CD4-positive, alpha-beta T cell treated with Interleukin-10 for 1 hour (primary cell): ENCODE measurements at regions not wholly inside any gene's neighbourhood (a gene's known extent, or its start where the extent isn't known, plus 50 kb on each side); places are given as distances from the start of the nearest gene placed in this dataset.

Experiments
- DNase-seq: peaks from one replicate; pipeline ENCODE4 v3.0.0-alpha.2; 2020

DNA sequence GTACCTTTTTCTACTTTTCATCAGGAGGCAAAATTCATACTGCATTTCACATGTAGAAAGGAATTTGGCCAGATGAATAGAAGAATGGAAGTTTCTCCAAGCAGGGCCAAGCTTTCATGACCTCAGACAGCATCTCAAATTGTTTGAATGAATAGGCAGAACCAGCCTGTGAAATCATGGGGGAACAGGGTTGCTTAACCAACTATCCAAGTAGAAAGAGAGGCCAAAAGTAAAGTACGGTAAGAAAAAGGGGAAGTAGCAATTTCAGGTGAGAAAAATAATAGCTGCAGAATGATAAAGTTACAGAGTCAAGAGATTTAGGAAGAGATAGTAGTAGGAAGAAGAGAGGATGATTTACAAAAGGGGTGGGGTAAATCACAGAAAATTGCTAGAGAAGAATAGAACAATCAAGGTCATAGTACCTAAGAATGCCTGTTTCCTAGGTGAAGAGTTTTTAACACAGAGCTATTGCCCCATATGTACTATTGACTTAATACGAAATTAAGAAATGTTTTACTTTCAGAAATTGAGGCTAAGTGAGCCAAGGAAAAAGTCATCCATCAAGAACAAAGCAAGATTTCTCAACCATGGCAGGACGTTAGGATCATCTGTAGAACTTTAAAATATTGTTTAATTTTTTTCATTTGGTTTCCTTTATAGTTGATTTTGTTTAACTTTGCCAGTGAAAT lies 177.1 kb upstream of the TET2 start:
- no peak for DNase-seq

DNA sequence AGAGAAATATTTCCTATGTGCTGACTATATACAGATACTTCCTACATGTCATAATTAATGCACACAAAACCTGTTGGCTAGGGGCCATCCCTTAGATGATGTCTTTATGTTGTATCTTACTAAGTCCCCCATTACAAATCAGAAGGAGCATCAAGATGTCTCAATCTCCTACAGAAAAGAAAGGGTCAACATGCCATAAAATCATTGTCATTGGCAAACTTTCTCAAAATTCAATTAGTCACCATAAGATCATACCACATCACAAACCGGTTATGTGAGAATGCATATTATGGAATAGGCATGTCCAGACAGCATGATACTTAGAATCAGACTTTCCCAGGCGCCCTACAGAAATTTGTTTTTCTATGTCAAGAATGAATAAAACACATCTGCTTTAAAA lies 175.2 kb upstream of the TET2 start:
- no peak for DNase-seq

DNA sequence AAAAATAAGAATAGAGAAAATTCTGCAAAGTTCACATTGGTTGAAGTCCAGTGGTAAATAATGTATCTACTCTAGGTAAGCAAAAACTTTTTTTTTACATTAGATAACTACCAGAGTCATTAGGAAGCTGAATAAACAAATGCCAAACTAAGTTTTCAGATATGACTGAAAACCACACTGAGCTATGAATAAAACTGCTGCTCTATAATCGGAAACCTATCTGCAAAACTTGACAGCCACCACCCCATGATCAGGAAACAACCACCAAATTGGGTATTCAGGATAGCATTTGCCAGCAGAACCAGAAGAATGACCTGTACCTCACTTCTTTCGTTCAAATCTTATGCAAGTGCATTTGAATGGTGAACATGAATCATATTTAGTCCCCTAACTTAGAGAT lies 173.0 kb upstream of the TET2 start:
- no peak for DNase-seq

DNA sequence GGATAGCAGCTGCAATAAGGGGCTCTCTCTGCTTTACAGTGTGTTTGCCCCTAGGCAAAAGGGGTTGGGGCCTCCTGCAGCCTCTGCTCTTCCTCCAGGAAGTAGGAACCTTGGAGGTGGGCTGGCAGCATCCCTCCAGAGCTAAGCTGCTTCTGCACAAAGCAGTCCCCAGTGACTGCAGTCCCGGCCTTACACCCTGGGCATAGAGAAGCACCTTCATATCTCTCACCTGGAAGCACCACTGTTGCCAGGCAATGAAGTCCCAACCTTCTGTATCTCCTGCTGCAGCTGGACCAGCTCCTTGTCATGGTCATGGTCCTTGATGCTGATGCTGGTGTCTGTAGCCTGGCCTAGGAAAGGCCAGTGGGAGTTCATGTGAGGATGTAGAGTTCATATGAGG lies 171.1 kb upstream of the TET2 start:
- DNase-seq: no peak

DNA sequence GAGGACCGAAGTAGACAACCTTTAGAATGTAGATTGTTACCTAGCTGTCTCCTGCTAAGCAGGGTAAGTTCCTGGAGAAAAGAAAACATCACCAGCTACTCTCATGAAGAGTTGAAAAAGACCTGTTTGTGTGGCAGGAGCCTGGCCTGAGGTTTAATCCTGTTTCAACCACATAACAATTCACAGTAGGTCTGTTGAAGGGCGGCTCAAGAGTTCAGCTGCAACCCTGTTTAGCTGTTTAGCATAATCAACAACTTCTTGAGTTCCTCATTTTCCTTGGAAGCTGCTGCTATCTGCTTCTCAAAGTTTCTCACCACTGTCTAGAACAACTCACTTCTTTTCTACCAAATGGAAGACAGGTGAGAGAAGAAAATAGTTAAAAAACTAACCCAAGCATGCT lies 170.4 kb upstream of the TET2 start:
- DNase-seq: no peak

DNA sequence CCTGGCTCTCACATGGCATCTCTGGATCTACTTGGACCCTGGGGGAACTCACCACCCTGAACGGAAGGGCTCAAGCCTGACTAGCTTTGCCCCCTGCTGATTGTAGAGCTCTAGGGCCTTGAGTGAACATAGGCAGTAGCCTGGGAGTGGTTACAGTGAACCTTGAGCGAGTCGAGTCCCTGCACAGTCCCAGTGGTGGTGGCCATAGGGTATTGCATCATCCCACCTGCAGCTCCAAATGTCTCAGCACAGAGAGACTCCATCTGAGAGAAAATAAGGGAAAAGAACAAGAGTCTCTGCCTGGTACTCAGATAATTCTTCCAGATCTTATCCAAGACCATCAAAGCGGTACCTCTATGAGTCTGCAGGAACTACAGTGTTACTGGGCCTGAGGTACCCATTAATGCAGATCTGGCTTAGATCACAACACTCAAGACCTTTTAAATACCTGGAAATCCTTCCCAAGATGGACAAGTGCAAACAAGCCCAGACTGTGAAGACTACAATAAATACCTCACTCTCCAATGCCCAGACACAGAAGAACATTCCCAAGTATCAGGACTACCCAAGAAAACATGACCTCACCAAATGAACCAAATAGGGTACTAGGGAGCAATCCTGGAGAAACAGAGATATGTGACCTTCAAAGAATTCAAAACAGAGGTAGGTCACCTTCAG lies 167.5 kb upstream of the TET2 start:
- no peak for DNase-seq

DNA sequence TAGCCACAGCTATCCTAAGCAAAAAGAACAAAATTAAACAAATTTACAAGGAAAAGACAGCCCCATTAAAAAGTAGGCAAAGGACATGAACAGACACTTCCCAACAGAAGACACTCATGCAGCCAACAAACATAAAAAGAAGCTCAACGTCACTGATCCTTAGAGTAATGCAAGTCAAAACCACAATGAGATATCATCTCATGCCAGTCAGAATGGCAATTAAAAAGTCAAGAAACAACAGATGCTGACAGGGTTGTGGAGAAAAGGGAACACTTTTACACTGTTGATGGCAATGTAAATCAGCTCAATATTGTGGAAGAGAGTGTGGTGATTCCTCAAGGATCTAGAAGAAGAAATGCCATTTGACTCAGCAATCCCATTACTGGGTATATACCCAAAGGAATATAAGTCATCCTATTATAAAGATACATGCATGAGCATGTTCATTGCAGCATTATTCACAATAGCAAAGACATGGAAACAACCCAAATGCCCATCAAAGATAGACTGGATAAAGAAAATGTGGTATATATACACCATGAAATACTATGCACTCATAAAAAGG lies 163.0 kb upstream of the TET2 start:
- no peak for DNase-seq

DNA sequence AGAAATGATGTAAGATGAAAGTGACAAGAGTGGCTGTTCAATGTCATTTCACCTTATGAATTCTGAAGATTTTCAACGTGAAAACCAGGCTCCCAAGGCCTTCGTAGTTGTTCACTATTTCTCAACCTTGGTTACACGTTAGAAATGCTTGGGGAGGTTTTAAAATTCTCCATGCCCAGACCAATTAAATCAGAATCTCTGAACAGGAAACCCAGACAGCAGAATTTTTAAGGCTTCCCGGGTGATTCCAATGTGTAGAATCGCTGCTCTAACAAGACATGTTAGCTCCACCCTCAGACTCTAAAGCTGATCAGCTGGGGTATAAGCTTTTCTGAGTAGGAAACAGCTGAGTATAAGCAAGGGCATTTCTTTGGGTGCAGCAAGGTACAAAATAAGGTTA lies 160.4 kb upstream of the TET2 start:
- no peak for DNase-seq

DNA sequence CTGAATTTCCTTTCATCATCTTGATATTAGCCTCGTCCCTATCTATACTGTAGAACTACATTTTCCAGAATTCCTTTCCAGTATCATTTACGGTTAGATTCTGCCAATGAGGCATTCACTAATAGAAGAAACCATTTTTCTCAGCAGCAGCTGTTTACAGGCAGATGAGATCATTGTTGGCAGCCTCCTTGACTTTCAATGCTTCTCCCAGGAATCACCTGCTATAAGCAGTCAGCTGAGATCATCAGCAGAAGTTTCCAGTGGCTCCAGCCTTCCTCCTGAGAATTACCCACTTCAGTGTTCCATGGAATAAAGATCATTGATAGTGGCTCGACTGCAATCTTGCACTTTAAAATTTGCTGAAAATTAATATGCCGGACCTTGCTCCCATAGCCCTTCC lies 157.3 kb upstream of the TET2 start:
- DNase-seq: no peak

DNA sequence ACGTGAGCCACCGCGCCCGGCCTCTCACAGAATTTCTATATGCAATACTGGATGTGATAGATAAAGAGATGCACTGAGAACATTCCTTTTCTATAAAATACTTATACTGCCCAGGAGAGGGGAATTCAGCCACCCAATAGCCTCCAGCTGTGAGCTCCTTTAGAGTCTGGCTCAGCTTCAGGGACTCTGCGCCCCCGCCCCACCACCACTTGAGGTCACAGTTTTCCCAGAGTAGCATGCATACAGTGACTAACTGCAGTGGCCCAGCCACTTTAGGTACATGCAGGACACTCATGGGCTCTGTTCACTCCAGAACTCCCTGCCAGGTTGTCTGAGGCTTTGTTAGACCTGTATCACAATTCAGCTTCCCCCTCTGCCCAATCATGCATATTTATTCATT lies 144.4 kb upstream of the TET2 start:
- DNase-seq: no peak

DNA sequence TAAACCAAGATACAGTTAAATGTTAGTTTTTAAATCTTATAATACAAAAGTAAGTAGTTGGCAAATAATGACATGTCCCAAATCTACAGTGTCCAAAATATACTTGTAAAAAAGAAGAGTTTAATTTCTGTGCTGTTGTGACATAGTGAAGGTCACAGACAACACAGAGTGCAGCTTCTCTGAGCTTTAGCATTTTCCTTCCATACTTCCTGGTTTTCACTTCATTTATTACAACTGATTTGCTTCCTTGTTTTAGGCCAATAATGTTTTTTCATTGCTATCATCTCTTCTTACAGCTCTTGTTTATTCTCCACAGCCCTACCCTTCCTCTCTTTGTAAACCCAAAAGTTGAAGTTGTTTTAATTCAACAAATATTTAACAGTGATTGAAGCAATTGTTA lies 132.4 kb upstream of the TET2 start:
- DNase-seq: no peak

DNA sequence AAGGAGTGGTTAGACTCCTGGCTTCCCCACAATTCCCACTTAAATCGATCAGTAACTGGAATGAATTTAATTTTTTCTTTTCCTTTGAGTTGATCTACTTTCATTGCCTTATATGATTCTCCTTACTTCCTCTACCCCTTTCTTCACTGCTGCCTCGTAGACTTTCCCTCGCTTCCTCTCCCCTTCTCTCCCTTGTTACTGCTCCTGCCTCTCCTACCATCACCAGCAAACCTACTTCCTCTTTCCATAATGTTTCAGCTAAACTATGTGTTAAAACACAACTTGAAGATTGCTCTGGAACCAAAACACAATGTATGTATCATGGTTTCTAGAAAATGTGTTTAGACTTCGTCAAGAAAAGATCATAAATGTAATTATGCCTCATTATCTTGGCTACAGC lies 132.0 kb upstream of the TET2 start:
- DNase-seq: no peak

DNA sequence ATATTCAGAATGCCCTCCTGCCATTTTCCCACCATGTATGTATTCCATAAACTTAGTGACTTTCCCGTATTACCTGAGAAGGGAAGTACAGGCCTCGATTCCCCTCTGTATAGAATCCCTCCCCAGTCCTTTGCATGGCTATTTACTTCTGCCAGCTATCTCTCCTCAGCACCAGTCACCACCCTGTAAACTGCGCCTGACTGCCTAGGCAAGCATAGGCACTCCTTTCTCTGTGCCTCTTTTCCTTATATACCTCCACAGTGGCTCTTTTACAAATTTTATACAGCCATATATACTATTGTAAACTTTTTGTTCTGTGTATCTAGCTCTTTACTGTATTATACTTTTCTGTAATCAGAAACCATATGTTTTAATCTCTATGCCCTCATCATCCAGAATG lies 130.9 kb upstream of the TET2 start:
- no peak for DNase-seq

DNA sequence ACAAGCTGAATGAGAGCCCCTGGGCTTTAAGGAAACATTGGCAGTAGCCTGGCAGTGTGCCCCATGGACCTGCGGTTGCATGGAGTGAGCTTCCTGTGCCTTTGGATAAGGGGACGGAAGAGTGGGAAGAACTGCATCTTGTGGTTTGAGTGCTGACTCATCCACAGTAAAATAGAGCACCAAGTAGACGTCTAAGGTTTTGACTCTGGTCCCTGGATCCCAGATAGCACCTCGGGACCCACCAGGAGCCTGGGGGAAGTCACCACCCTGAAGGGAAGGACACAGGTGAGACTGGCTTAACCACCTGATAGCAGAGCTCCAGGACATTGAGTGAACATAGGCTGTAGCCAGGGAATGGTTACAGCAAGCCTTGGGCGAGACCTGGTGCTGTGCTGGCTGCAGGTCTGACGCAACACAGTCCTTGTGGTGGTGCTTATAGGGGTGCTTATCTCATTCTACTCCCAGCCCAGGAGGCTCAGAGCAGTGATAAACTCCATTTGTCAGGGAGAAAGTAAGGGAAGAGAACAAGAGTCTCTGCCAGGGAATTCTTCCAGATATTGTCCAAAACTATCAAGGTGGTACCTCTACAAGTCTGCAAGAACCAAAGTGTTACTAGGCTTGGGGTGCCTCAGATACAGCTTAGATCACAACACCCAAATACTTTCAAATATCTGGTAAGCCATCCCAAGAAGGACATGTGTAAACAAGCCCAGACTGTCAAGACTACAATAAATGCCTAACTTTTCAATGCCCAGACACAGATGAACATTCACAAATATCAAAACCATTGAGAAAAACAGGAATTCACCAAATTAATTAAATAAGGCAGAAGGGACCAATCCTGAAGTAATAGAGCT lies 123.6 kb upstream of the TET2 start:
- no peak for DNase-seq

DNA sequence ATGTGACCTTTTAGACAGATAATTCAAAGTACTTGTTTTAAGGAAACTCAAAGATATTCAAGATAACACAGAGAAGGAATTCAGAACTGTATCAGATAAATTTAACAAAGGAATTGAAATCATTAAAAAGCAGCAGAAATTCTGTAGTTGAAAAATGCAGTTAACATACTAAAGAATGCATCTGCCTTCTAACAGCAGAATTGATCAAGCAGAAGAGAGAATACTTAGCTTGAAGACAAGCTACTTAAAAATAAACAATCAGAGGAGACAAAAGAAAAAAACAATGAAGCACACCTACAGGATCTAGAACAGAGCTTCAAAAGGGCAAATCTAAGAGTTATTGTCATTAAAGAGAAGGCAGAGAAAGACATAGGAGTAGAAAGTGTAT lies 123.0 kb upstream of the TET2 start:
- no peak for DNase-seq

DNA sequence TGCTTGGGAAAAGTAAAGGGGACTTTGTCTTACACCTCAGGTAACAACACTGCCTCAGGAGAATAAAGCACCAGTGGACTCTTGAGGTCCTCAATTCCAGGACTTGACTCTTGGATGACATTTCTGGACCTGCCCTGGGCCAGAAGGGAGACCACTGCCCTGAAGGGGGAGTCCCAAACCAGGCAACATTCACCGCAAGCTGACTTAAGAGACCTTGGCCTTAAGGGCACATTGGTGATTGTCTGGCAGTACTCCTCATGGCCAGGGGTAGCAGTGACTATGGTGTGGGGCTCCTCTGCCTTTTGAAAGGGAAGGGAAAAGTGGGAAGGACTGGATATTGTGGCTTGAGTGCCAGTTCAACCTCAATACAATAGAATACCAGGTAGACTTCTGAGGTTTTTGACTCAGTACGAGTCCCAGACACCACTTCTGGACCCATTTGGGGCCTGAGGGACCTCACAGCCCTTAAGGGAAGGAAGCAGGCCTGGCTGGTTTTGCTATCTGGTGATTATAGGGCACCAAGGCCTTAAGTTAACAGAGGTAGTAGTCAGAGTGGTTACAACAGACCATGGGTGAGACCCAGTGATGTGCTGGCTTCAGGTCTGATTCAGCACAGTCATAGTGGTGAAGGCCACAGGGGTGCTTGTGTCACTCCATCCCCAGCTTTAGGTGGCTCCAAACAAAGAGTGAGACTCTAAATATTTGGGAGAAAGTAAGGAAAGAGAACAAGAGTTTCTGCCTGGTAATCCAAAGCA lies 121.2 kb upstream of the TET2 start:
- no peak for DNase-seq

DNA sequence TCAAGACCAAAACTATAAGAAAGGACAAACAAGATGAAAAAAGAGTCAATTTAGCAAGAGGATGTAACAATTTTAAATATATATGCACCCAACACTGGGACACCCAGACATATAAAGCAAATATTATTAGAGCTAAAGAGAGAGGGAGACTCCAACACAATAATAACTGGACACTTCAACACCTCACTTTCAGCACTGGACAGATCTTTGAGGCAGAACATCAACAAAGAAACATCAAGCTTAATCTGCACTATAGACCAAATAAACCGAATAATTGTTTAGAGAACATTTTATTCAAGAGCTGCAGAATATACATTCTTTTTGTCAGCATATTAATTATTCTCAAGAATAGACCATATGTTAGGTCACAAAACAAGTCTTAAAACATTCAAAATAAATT lies 109.7 kb upstream of the TET2 start:
- no peak for DNase-seq

DNA sequence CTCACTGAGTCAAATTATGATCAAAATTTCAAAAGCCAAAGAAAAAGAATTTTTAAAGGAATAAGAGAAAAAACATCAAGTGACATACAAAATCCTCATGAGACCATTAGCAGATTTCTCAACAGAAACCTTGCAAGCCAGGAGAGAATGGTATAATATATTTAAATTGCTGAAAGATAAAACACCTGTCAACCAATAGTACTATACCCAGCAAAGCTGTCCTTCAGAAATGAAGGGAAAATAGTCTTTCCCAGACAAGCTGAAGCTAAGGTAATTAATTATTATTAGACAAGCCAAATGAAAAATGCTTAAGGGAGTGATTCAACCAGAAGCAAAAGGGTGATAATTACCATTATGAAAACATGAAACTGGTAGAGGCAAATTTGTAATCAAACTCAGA lies 104.2 kb upstream of the TET2 start:
- DNase-seq: no peak

DNA sequence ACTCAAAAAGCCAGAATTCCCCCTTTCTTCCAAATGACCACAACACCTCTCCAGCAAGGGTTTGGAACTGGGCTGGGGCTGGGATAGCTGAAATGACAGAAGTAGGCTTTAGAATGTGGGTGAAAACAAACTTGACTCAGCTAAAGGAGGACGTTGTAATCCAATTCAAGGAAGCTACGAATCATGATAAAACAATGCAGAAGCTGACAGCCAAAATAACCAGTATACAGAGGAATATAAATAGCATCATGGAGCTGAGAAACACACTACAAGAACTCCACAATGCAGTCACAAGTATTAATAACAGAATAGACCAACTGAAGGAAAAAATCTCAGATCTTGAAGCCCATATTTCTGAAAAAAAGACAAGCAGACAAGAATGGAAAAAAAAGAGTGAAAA lies 95.8 kb upstream of the TET2 start:
- no peak for DNase-seq

DNA sequence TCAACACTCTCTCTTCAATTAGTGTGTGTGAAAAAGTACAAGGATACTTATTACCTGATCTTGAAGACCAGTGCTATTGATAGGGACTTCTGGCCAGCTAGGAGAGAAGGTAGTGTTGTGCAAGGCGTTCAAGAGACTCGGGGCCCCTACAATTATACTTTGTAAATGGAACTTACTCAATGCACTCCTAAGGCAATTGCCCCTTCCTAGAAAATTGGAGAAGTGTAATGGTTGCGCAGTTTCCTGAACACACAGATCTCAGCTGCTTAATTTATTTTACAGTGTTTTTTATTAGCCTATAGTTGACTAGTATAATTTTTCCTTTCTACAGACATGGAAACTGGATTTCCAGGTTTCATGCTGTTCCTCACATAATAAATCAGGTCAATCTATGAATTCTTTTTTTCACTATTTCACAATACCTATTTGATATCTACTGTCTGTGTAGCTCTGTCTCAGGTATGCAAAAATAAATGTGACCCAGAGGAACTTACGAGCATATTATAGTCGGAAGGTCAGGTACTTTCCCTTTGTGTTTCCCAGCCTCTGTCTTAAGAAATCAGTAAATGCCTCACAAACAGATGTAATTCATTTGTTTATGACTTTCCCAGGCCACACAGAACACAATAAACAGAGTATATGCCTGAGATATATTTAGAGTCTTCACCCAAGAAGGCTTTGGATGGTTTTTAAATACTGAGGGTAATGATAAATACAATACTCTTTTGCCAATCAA lies 89.1 kb upstream of the TET2 start:
- DNase-seq: no peak

DNA sequence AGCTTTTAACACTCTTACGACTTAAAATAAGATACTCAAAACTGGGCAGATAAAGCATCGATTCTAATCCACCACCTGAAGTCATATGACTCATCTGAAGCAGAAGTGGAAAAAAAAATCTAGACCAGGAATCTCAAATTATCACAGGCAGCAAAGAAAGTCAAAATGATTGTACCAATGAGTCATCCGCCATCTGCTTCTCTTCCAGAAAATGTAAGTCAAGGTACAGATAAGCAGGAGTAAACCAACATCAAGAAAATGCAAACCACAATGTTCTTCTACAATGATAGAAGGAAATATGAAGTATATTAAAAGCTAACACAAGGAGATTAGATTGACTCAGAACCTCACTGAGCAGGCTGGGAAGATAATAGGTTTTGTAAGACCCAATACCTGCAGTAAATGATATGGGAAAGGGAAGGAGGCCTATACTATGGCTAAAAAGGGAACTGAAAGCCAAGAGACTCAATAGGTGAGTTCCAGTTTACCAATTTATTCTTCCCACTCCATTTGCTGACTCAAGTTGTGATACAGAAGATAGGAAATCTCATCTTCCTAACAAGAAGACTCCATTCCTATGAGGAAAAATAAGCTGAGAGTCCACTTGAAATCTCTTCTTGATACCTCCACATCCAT lies 88.4 kb upstream of the TET2 start:
- DNase-seq: no peak

DNA sequence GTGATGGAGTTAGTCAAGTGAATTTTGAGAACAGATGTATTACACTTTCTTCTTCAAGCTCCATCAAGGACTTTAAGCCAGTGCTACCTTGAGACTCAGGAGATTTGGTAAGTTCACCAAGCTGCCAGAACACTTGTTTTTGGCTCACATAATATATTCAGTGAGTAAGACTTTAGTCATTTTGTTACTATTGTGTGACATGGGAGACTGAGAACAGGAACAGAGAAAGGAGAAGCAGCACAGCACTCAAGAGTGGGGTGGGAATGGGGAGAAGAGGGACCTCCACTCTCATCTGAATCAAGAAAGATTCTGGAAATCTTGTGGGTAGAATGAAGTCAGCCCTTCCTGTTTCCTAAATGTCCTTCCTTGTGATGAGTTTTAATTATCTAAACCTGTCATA lies 87.3 kb upstream of the TET2 start:
- peak; percentile 8 for DNase-seq
